ENCODE measurements at regions not wholly inside any gene's neighbourhood (a gene's known extent, or its start where the extent isn't known, plus 50 kb on each side); places are given as distances from the start of the nearest gene placed in this dataset.

- ChIA-PET CTCF (interaction anchor here (0.6 to 1.1 kb wide), 6 partner anchors 13 to 52 kb away, joined by 3 to 6 read pairs (median 4); no protein-coding TSS in a partner anchor), POLR2A (interaction anchor here (0.6 kb wide), 2 partner anchors 11 to 61 kb away, joined by 7 to 11 read pairs; no protein-coding TSS in a partner anchor)
- Histone ChIP-seq H3K9me3 (ENCODE audit: control insufficient read depth, insufficient read depth, low read depth, low read length) (no peaks in the 10 kb centered on the region), H3K36me3 (ENCODE audit: control insufficient read depth in 2 of 2, insufficient read depth in 1 of 2, low read length in 2 of 2) (no peaks in the 10 kb centered on the region), H3K4me3 (ENCODE audit: low read depth, low read length) (no peak overlapping the region), H3K27ac (ENCODE audit: extremely low read depth, low read depth, low read length) (no peak overlapping the region), H3K4me1 (ENCODE audit: control insufficient read depth, insufficient read depth, low read length) (no peaks in the 10 kb centered on the region)
- TF ChIP-seq ZNF211 (tag by site-specific recombination; IDR thresholded peaks at IDR 0.05; ENCODE audit: low read depth) (no peak), ZNF341 (tag by site-specific recombination; IDR thresholded peaks at IDR 0.05; ENCODE audit: low read depth) (no peak), ZNF121 (tag by site-specific recombination; IDR thresholded peaks at IDR 0.05) (no peak), YY1 (tag by site-specific recombination; IDR thresholded peaks at IDR 0.05) (no peak), ZNF140 (tag by site-specific recombination; IDR thresholded peaks at IDR 0.05) (no peak), ZNF843 (tag by site-specific recombination; IDR thresholded peaks at IDR 0.05) (no peak), ZNF514 (tag by site-specific recombination; IDR thresholded peaks at IDR 0.05) (no peak), ZBTB8A (tag by site-specific recombination; IDR thresholded peaks at IDR 0.05) (no peak), ATF2 (tag by site-specific recombination; IDR thresholded peaks at IDR 0.05; ENCODE audit: low read depth) (no peak), ZNF548 (tag by site-specific recombination; IDR thresholded peaks at IDR 0.05) (no peak), WT1 (tag by site-specific recombination; IDR thresholded peaks at IDR 0.05) (no peak), ZFHX2 (tag by site-specific recombination; conservative IDR thresholded peaks at IDR 0.05) (no peak), IKZF3 (tag by site-specific recombination; IDR thresholded peaks at IDR 0.05) (no peak)
These were observed 133.5 kb upstream of the CCDC28A start for GRCh38 chr6:138640028-138640427.

- CTCF ChIA-PET: no interaction called here
- H3K4me1 ChIP-seq (ENCODE audit: control insufficient read depth, insufficient read depth, low read length): peaks cover 3% of the 10 kb centered on the region; the same call in 1 of the 2 replicates
- H3K27ac ChIP-seq (ENCODE audit: extremely low read depth, low read depth, low read length): no peak overlapping the region
- no peak for TF ChIP-seq ZNF792 (tag by site-specific recombination; IDR thresholded peaks at IDR 0.05)
- no peak for TF ChIP-seq REPIN1 (tag by site-specific recombination; IDR thresholded peaks at IDR 0.05; ENCODE audit: low read depth)
- no peaks in the 10 kb centered on the region for H3K36me3 ChIP-seq (ENCODE audit: control insufficient read depth in 2 of 2, insufficient read depth in 1 of 2, low read length in 2 of 2)
- POLR2A ChIA-PET: no interaction called here
- no peak overlapping the region for H3K4me3 ChIP-seq (ENCODE audit: low read depth, low read length)
- no peaks in the 10 kb centered on the region for H3K9me3 ChIP-seq (ENCODE audit: control insufficient read depth, insufficient read depth, low read depth, low read length)
These were observed 130.4 kb upstream of the CCDC28A start for GRCh38 chr6:138643210-138643609.

DNA sequence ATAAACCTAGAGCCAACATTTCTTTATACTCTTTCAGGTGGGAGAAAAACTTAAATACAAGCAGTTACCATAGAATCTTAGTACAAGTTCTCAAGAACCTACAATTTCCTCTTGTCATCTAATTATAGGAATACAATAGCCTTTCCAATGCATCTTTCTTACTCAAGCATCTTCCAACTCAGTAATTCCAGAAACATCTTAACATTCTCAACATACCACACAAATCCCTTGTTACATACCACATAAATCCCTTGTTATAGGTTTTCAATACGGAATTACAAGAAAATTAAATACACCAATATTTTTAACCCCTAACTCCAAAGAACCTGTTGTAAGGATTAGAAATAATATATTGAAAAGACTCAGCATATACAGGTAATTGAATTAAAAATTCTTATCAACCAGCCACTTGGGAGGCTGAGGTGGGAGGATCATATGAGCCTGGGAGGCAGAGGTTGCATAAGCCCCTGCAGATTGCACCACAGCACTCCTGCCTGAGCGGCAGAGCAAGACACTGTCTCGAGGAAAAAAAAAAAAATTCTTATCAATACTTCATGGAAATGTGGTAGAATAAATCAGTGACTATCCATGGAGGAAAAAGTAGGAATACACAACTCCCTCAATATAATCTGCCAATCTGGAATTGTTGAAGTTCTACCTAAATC, 127.5 kb upstream of the CCDC28A start:
- H3K9me3 ChIP-seq (ENCODE audit: control insufficient read depth, insufficient read depth, low read depth, low read length): no peaks in the 10 kb centered on the region
- TF ChIP-seq ZFP41 (tag by site-specific recombination; IDR thresholded peaks at IDR 0.05; ENCODE audit: borderline replicate concordance): no peak
- TF ChIP-seq ZNF560 (tag by site-specific recombination; IDR thresholded peaks at IDR 0.05; ENCODE audit: borderline replicate concordance): no peak
- no peak for TF ChIP-seq YY1 (tag by site-specific recombination; IDR thresholded peaks at IDR 0.05)
- no peak for TF ChIP-seq ZNF514 (tag by site-specific recombination; IDR thresholded peaks at IDR 0.05)
- TF ChIP-seq ATF2 (tag by site-specific recombination; IDR thresholded peaks at IDR 0.05; ENCODE audit: low read depth): no peak
- TF ChIP-seq ZNF302 (tag by site-specific recombination; IDR thresholded peaks at IDR 0.05; ENCODE audit: low read depth): no peak
- TF ChIP-seq ZNF473 (tag by site-specific recombination; IDR thresholded peaks at IDR 0.05): no peak
- no peak for TF ChIP-seq PATZ1 (tag by site-specific recombination; IDR thresholded peaks at IDR 0.05)
- TF ChIP-seq ZNF114 (tag by site-specific recombination; IDR thresholded peaks at IDR 0.05): no peak
- no peak for TF ChIP-seq SCRT2 (tag by site-specific recombination; IDR thresholded peaks at IDR 0.05)
- TF ChIP-seq ZNF513 (tag by site-specific recombination; IDR thresholded peaks at IDR 0.05): no peak
- no peak for TF ChIP-seq ZNF23 (tag by site-specific recombination; IDR thresholded peaks at IDR 0.05; ENCODE audit: borderline replicate concordance)
- TF ChIP-seq ZNF324 (tag by site-specific recombination; IDR thresholded peaks at IDR 0.05): no peak
- TF ChIP-seq ZNF677 (tag by site-specific recombination; IDR thresholded peaks at IDR 0.05): no peak
- POLR2A ChIA-PET: no interaction called here
- H3K4me1 ChIP-seq (ENCODE audit: control insufficient read depth, insufficient read depth, low read length): peaks cover 3% of the 10 kb centered on the region; the same call in 1 of the 2 replicates
- H3K36me3 ChIP-seq (ENCODE audit: control insufficient read depth in 2 of 2, insufficient read depth in 1 of 2, low read length in 2 of 2): no peaks in the 10 kb centered on the region
- no peak overlapping the region for H3K27ac ChIP-seq (ENCODE audit: extremely low read depth, low read depth, low read length)
- CTCF ChIA-PET: interaction anchor here (0.6 kb wide), 1 partner anchor 128 kb away, joined by 3 read pairs; no protein-coding TSS in a partner anchor
- no peak overlapping the region for H3K4me3 ChIP-seq (ENCODE audit: low read depth, low read length)

Measured in HEK293 (cell line).